GM15510 (cell line): ENCODE measurements at regions not wholly inside any gene's neighbourhood (a gene's known extent, or its start where the extent isn't known, plus 50 kb on each side); places are given as distances from the start of the nearest gene placed in this dataset.

ENCODE experiments used
- POLR2A ChIP-seq: IDR thresholded peaks from 3 replicates; pipeline ENCODE4 v1.6.1; 2011; ENCODE audit warnings: borderline replicate concordance; ENCODE audit not compliant: insufficient read length; ENCODE audit errors: extremely low read depth

DNA sequence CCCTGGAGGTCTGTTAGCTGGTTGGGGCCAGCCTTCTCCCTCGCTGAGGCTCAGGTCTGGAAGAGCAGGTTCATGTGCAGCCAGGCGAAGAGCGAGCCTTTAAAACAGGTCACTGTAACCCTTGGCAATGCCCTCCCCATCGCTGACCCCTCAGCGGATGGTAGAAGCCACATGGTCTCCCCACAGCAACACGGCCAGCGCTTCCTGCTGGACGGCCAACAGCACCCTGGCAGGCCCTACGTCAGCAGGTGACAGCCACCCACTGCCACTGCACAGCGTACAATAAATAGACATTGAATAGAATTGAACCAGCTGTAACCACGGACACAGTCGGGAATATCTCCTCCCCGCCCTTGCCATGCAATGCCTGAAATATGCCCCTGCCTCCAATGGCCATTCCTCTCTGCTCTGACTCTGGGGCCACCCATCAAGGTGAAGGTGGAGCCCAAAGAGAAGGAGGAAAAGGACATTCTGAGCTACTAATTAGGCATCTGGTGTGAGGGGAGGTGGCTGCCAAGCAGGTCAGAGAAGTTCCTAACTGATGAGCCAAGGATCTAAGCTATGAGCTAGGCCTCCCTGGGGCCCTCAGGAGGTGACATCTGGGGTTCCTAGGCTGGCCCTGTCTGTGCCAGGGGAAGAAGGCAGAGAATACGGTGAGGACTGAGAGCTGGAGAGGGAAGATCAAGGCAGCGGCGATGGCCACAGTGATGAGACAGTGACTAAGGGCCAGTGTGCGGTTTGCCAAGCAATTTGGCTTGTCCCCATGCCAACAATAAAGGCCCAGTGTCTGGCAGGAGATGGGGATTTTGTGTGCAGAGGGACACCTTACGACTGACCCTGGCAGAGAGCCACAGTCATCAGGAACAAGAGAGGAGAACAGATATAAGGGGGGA, 202.3 kb downstream of the BCOR start:
- TF ChIP-seq POLR2A, result no peak

DNA sequence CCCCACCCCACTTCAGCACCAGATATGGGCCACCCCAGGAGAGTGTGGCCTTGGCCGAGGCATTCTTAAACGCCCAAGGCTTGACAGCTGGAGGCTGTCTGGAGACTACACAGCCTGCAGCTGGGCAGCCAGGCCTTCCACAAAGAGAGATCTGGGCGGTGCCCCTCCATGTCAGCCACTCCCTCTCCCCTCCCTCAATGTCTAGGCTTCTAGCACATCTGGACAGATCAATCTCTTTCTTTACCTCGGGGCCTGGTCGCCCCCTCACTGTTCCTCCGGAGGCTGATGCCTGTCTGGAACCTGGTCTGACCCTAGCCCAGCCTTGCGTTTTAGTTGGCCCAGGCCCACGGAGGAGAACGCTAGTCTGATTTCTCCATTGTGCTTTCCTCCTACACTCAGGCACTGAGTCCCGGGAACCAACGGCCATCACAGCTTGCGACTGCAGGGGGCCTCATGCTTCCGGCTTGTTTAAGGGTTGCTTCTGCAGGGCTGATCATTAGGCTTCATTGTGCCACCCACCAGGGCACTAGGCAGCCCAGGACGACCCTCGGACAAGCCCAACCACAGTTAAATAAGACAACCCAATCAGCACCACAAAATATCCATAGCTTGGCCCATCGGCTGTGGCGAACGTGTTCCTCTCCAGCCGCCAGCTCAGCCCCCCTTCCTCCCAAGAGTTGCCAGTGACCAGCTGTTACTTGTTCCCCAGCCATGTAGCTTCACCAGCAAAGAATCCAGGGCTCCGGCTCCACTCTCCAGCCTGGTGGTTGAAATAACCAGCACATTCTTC, 200.6 kb downstream of the BCOR start:
- TF ChIP-seq POLR2A, result no peak

GRCh38 chrX:39897741-39898097, 200.0 kb downstream of the BCOR start:
- TF ChIP-seq POLR2A, result no peak

- TF ChIP-seq POLR2A, result no peak
Observed at GRCh38 chrX:39898147-39898546, 199.6 kb downstream of the BCOR start.

- TF ChIP-seq POLR2A, result no peak
Observed at GRCh38 chrX:39899059-39899458, 198.7 kb downstream of the BCOR start.

- TF ChIP-seq POLR2A, result no peak
Observed at GRCh38 chrX:39899856-39900776, 197.6 kb downstream of the BCOR start.

DNA sequence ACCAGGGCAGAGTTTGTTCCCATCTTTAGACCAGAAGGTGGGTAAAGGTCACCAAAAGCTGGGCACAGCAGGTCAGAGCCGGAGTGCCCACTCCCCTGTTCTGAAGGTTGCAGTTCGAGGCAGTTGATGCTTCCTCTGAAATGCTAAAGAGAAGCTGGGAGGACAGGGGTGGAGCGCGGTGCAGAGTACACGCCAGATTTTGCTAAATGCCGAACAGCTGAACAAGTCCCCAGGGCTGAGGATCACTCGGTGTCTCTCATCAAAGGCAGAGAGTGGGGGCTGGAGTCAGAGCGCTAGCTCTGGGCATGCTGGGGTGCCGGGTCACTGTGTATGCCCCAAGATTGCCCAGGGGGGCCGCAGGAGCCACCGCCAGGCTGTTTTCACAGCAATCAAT, 197.0 kb downstream of the BCOR start:
- TF ChIP-seq POLR2A, result no peak

DNA sequence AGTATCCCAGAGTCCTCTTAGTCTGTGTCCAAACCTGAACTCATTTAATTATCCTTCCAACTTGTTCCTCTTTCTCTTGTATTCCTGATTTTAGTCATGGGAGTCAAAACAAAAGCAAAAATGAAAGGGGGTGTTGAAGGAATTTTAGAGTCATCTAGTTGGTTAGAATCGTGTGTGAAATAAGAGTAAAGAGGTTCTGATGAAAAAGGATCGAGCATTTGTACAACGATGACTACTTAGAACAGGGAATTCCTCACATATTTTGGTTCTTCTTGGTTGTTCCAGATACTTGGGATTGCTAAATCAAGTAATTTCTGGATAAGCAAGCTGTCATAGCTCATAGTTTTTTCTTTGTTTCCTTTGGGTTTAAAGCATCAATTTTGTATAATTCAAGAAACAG, 194.4 kb downstream of the BCOR start:
- TF ChIP-seq POLR2A, result no peak

- no peak for TF ChIP-seq POLR2A
Observed at GRCh38 chrX:39903937-39904336, 193.8 kb downstream of the BCOR start.

DNA sequence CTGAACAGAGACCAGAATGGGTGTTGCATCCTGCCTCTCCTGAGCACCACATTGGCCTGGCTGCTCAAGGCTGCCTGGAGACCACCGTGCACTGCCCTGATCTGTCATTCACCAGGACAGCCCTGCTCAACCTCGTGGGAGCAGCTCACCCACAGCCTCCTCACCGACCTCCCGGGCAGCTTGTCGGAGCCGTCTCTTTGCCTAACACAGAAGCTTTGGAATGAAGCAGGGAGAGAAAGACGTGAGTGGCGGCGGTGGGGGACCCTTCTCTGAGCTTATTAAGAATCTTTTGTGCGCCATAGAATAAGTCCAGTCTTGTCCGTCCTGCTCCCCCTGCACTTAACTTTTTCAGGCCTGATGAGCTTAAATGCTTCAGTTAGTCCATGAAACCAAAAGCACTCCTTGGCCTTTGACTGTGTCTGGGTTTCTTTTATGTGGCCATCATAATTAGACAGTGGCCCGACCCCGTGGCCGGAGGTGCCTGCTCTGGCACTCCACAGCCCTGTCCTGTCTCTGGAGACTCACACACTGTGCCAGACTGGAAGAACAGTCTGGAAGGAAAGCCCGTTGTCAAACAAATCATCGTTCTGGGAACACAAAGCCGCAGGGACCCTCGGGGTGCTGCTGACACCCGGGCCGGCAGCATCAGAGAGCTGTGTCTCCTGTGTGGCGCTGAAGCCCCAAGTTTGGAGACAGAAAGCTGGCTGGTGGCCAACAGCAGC, 192.8 kb downstream of the BCOR start:
- no peak for TF ChIP-seq POLR2A

GRCh38 chrX:39905538-39905891, 192.2 kb downstream of the BCOR start:
- no peak for TF ChIP-seq POLR2A

- TF ChIP-seq POLR2A, result no peak
Observed at GRCh38 chrX:39905946-39906345, 191.8 kb downstream of the BCOR start.

DNA sequence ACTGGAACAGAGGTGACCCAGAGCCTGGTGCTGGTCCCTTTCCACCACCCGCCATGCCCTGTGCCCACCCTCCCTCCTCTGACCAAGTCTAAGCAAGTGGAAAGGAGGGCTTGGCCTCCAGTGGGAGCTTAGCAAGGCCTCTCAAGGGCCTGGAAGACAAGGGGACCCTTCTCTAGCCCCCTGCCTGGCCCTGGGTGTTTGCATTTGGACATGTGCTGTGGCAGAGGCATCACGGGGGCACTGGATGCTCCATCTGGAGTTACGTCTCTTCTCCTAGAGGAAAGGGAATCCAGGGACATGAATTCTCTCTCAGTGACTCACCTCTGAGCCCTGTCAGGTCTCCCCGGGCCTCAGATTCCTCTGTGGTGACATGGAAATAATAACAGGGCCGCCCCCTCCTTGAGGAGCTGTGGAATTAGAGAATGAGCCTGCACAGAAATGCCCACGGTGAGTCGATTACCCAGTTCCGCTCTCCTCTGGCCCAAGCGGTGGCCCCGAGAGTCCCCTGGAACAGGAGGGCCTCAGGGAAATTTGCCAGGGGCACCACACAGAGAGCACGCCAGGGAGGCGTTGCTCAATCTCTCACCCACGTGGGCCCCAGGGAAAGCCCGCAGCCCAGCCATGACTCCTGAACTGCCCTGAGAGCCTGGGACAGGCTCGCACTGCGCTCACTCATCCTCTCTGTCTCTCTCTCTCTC, 189.6 kb downstream of the BCOR start:
- no peak for TF ChIP-seq POLR2A

- no peak for TF ChIP-seq POLR2A
Observed at GRCh38 chrX:39909996-39910395, 187.8 kb downstream of the BCOR start.

DNA sequence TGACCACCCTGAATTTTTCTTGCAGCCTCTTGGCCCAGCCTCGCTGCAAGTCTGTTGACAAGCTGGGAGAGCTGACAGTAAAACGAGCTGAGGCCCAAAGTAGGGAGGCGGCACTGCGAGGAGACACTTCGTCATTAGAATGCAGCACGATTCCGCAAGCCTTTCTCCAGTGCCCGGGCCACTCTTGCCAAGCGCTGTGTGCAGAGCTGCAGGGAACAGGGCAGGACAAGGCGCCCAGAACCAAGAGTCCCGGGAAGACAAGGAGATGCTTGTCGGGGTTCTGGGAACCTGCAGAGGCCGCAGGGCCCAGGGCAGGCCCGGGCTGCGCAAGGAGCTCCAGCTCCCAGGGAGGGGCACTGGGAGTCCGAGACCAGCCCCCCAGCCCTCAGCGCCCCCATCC, 187.1 kb downstream of the BCOR start:
- no peak for TF ChIP-seq POLR2A
